Endothelial cell of umbilical vein (primary cell): ENCODE measurements at regions not wholly inside any gene's neighbourhood (a gene's known extent, or its start where the extent isn't known, plus 50 kb on each side); places are given as distances from the start of the nearest gene placed in this dataset.

Source experiments
- CTCF ChIP-seq, 2 donors: IDR thresholded peaks; 1 replicate in 1 of 2; 2 replicates in 1 of 2; pipeline ENCODE4 v1.5.1; 2011; ENCODE audit warnings: low read length in 2 of 2, mild to moderate bottlenecking in 2 of 2, moderate library complexity in 2 of 2, control low read depth in 1 of 2, inconsistent platforms in 1 of 2, low read depth in 1 of 2; ENCODE audit not compliant: insufficient read depth in 1 of 2; ENCODE audit errors: extremely low read depth in 1 of 2
- EZH2 ChIP-seq: IDR thresholded peaks from 2 replicates; pipeline ENCODE4 v1.6.1; 2012; ENCODE audit warnings: borderline replicate concordance, low read depth, mild to moderate bottlenecking, moderate library complexity, low read length, inconsistent platforms; ENCODE audit not compliant: severe bottlenecking
- MAX ChIP-seq: IDR thresholded peaks from 2 replicates; pipeline ENCODE4 v1.6.1; 2011; ENCODE audit not compliant: insufficient read depth, insufficient read length
- POLR2A ChIP-seq: IDR thresholded peaks from 2 replicates; pipeline ENCODE4 v1.6.1; 2012; ENCODE audit warnings: low read depth, mild to moderate bottlenecking, control low read depth, low read length
- POLR2AphosphoS5 ChIP-seq: IDR thresholded peaks from 2 replicates; pipeline ENCODE4 v1.6.1; 2012; ENCODE audit warnings: low read depth, mild to moderate bottlenecking, control low read depth, low read length, moderate library complexity; ENCODE audit not compliant: insufficient read depth

DNA sequence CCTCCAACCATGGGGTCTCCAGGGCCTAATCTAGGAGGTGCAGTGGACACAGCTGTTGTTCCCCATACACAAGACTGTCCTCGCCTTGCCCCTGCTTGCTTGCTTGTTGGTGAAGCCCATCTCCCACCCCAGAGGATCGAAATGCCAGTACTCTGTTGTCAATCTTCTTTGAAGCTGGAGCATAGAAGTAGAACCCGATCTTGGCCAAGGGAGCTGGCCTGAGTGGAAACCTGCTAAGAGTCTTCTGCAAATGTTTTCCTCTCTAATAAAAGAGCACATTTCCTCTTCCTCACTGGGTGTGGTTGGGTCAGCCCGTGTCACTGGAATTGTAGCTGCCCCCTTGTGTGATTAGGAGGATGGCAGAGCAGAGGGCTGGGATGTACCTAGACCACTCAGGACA is 85.4 kb downstream of the HES1 start:
- TF ChIP-seq POLR2AphosphoS5 = no peak
- TF ChIP-seq CTCF (IDR thresholded peaks at IDR 0.05; ENCODE audit: extremely low read depth in 1 of 2, insufficient read depth in 1 of 2, low read depth in 1 of 2, low read length in 2 of 2) = no peak
- TF ChIP-seq MAX = no peak
- no peak for TF ChIP-seq POLR2A
- no peak for TF ChIP-seq EZH2
